ENCODE measurements at regions not wholly inside any gene's neighbourhood (a gene's known extent, or its start where the extent isn't known, plus 50 kb on each side); places are given as distances from the start of the nearest gene placed in this dataset.

- Histone ChIP-seq H3K27me3 (ENCODE audit: control insufficient read depth, insufficient read depth, low read length) (no peaks in the 10 kb centered on the region), H3K27ac (ENCODE audit: low read depth, low read length) (no peak overlapping the region), H3K4me3 (ENCODE audit: low read depth, low read length) (no peak overlapping the region), H3K9me3 (ENCODE audit: control insufficient read depth, insufficient read depth, low read length) (peaks cover 4% of the 10 kb centered on the region)
- ChIA-PET POLR2A (no interaction called here), CTCF (no interaction called here)
- DNase-seq (ENCODE audit: low read depth, low spot score), result no peak
- TF ChIP-seq CTCF (IDR thresholded peaks at IDR 0.05; ENCODE audit: low read depth, low read length), result no peak
These were observed 832.6 kb upstream of the SLITRK5 start for GRCh38 chr13:86838411-86839120.

GRCh38 chr13:86839221-86839620, 832.0 kb upstream of the SLITRK5 start:
- Histone ChIP-seq H3K9me3 (ENCODE audit: control insufficient read depth, insufficient read depth, low read length) (peaks cover 4% of the 10 kb centered on the region), H3K27me3 (ENCODE audit: control insufficient read depth, insufficient read depth, low read length) (no peaks in the 10 kb centered on the region), H3K4me3 (ENCODE audit: low read depth, low read length) (no peak overlapping the region), H3K27ac (ENCODE audit: low read depth, low read length) (no peak overlapping the region)
- no peak for TF ChIP-seq CTCF (IDR thresholded peaks at IDR 0.05; ENCODE audit: low read depth, low read length)
- ChIA-PET POLR2A (no interaction called here), CTCF (no interaction called here)
- no peak for DNase-seq (ENCODE audit: low read depth, low spot score)

- DNase-seq (ENCODE audit: low read depth, low spot score), result no peak
- Histone ChIP-seq H3K9me3 (ENCODE audit: control insufficient read depth, insufficient read depth, low read length) (peaks cover 4% of the 10 kb centered on the region), H3K27me3 (ENCODE audit: control insufficient read depth, insufficient read depth, low read length) (no peaks in the 10 kb centered on the region), H3K4me3 (ENCODE audit: low read depth, low read length) (no peak overlapping the region), H3K27ac (ENCODE audit: low read depth, low read length) (no peak overlapping the region)
- POLR2A ChIA-PET, result no interaction called here
- CTCF ChIA-PET, result no interaction called here
- TF ChIP-seq CTCF (IDR thresholded peaks at IDR 0.05; ENCODE audit: low read depth, low read length), result no peak
These were observed 830.6 kb upstream of the SLITRK5 start for GRCh38 chr13:86840250-86841191.

GRCh38 chr13:86841264-86841663, 829.9 kb upstream of the SLITRK5 start:
- Histone ChIP-seq H3K27me3 (ENCODE audit: control insufficient read depth, insufficient read depth, low read length) (no peaks in the 10 kb centered on the region), H3K9me3 (ENCODE audit: control insufficient read depth, insufficient read depth, low read length) (peaks cover 4% of the 10 kb centered on the region), H3K27ac (ENCODE audit: low read depth, low read length) (no peak overlapping the region), H3K4me3 (ENCODE audit: low read depth, low read length) (no peak overlapping the region)
- ChIA-PET CTCF (no interaction called here), POLR2A (no interaction called here)
- no peak for TF ChIP-seq CTCF (IDR thresholded peaks at IDR 0.05; ENCODE audit: low read depth, low read length)
- DNase-seq (ENCODE audit: low read depth, low spot score), result no peak

- no peaks in the 10 kb centered on the region for H3K27me3 ChIP-seq (ENCODE audit: control insufficient read depth, insufficient read depth, low read length)
- no peak overlapping the region for H3K4me3 ChIP-seq (ENCODE audit: low read depth, low read length)
- POLR2A ChIA-PET, result no interaction called here
- DNase-seq (ENCODE audit: low read depth, low spot score), result no peak
- H3K27ac ChIP-seq (ENCODE audit: low read depth, low read length), result no peak overlapping the region
- no peaks in the 10 kb centered on the region for H3K9me3 ChIP-seq (ENCODE audit: control insufficient read depth, insufficient read depth, low read length)
- TF ChIP-seq CTCF (IDR thresholded peaks at IDR 0.05; ENCODE audit: low read depth, low read length), result no peak
- CTCF ChIA-PET, result interaction anchor here (0.8 kb wide), 1 partner anchor 24 kb away, joined by 4 read pairs; no protein-coding TSS in a partner anchor
These were observed 824.7 kb upstream of the SLITRK5 start for GRCh38 chr13:86846501-86846900.
